K562 (cell line): ENCODE measurements at regions not wholly inside any gene's neighbourhood (a gene's known extent, or its start where the extent isn't known, plus 50 kb on each side); places are given as distances from the start of the nearest gene placed in this dataset.
A peak's percentile ranks its signal among the peaks of the same experiment; 100 is the strongest.

Experiments used
- ATF2 ChIP-seq: sonication (generic); formaldehyde crosslinking; IDR thresholded peaks from 2 replicates; pipeline ENCODE4 v1.8.1; 2022; ENCODE audit warnings: missing genetic modification reagents
- CEBPB ChIP-seq: fragments of 450-650 bp; IDR thresholded peaks from 2 replicates; pipeline ENCODE4 v1.6.1; 2016; ENCODE audit warnings: missing genetic modification characterization, missing compliant biosample characterization
- CHD4 ChIP-seq: fragments of 200-600 bp; sonication (generic); IDR thresholded peaks from 3 replicates; pipeline ENCODE4 v1.6.1; 2012; ENCODE audit warnings: low read depth, mild to moderate bottlenecking, mixed read lengths, low read length, inconsistent platforms; ENCODE audit not compliant: insufficient read depth, insufficient replicate concordance, poor library complexity, severe bottlenecking
- CTBP1 ChIP-seq: fragments of 450-650 bp; IDR thresholded peaks from 2 replicates; pipeline ENCODE4 v1.6.1; 2016; ENCODE audit warnings: borderline replicate concordance
- DPF2 ChIP-seq: fragments of 450-650 bp; IDR thresholded peaks from 2 replicates; pipeline ENCODE4 v1.6.1; 2016
- EWSR1 ChIP-seq: fragments of 450-650 bp; IDR thresholded peaks from 2 replicates; pipeline ENCODE4 v1.6.1; 2018; ENCODE audit warnings: borderline replicate concordance, mild to moderate bottlenecking, low read depth, moderate library complexity; ENCODE audit not compliant: partially characterized antibody
- FOXK2 ChIP-seq, 2 experiments: fragments of 450-650 bp; IDR thresholded peaks in 1 of 2; conservative IDR thresholded peaks in 1 of 2; 2 replicates each; pipeline ENCODE4 v1.6.1; 2016; ENCODE audit warnings: low read depth in 2 of 2, mild to moderate bottlenecking in 1 of 2
- GTF2F1 ChIP-seq: IDR thresholded peaks from 2 replicates; pipeline ENCODE4 v1.6.1; 2011; ENCODE audit warnings: low read depth, low read length, improper control_type of control experiment
- HSF4 ChIP-seq: fragments of 250-450 bp; sonication (Bioruptor Pico); IDR thresholded peaks from 2 replicates; pipeline ENCODE4 v2.1.2; 2022; ENCODE audit warnings: mild to moderate bottlenecking, moderate library complexity, borderline replicate concordance
- LEF1 ChIP-seq: fragments of 450-650 bp; IDR thresholded peaks from 2 replicates; pipeline ENCODE4 v1.6.1; 2016; ENCODE audit warnings: mild to moderate bottlenecking
- NEUROD1 ChIP-seq: fragments of 150-350 bp; IDR thresholded peaks from 2 replicates; pipeline ENCODE4 v1.6.1; 2014; ENCODE audit warnings: borderline replicate concordance, low read length, low read depth; ENCODE audit not compliant: partially characterized antibody
- NFIX ChIP-seq: fragments of 250-450 bp; sonication (Bioruptor Pico); IDR thresholded peaks from 2 replicates; pipeline ENCODE4 v1.4.0; 2020; ENCODE audit warnings: low read depth, mild to moderate bottlenecking, moderate library complexity
- NFXL1 ChIP-seq: fragments of 450-650 bp; formaldehyde crosslinking; IDR thresholded peaks from 2 replicates; pipeline ENCODE4 v1.4.0; 2021; ENCODE audit warnings: mild to moderate bottlenecking
- POU5F1 ChIP-seq: fragments of 150-350 bp; IDR thresholded peaks from 2 replicates; pipeline ENCODE4 v1.6.1; 2014; ENCODE audit warnings: borderline replicate concordance, low read length, low read depth, mild to moderate bottlenecking; ENCODE audit not compliant: partially characterized antibody
- RNF2 ChIP-seq: sonication (generic); IDR thresholded peaks from 2 replicates; pipeline ENCODE4 v1.6.1; 2016
- STAT5A ChIP-seq: IDR thresholded peaks from 2 replicates; pipeline ENCODE4 v1.6.1; 2012; ENCODE audit warnings: low read length, inconsistent platforms, borderline replicate concordance
- ZNF408 ChIP-seq: fragments of 250-450 bp; sonication (Bioruptor Pico); IDR thresholded peaks from 2 replicates; pipeline ENCODE4 v1.4.0; 2020; ENCODE audit warnings: low read depth, mild to moderate bottlenecking, moderate library complexity
- ZNF77 ChIP-seq: fragments of 250-450 bp; sonication (Bioruptor Pico); IDR thresholded peaks from 2 replicates; pipeline ENCODE4 v1.5.0; 2020
- TF ChIP-seq, protein P1 (sequence below), 2 experiments: fragments of 200-800 bp in 1 of 2; sonication (Bioruptor generic) in 1 of 2; sonication (generic) in 1 of 2; formaldehyde crosslinking in 1 of 2; IDR thresholded peaks in 1 of 2; conservative IDR thresholded peaks in 1 of 2; 2 replicates each; pipeline versions ENCODE4 v1.5.0 to v1.6.1; 2016 to 2020; ENCODE audit warnings: missing compliant biosample characterization in 1 of 2, missing genetic modification characterization in 1 of 2, missing genetic modification reagents in 1 of 2
- TF ChIP-seq, protein P2 (sequence below): fragments of 250-450 bp; sonication (Bioruptor Pico); IDR thresholded peaks from 2 replicates; pipeline ENCODE4 v1.8.0; 2021; ENCODE audit warnings: borderline replicate concordance, mild to moderate bottlenecking, moderate library complexity; ENCODE audit not compliant: poor library complexity, severe bottlenecking
- TF ChIP-seq, protein P3 (sequence below): fragments of 200-400 bp; formaldehyde crosslinking; IDR thresholded peaks from 2 replicates; pipeline ENCODE4 v1.6.1; 2017; ENCODE audit warnings: mild to moderate bottlenecking, low read depth, low read length, moderate library complexity
- TF ChIP-seq, protein P4 (sequence below): fragments of 200-800 bp; sonication (Bioruptor generic); IDR thresholded peaks from 2 replicates; pipeline ENCODE4 v1.6.1; 2017; ENCODE audit warnings: missing genetic modification characterization, missing compliant biosample characterization

- TF ChIP-seq NFIX (CRISPR knock-in tag) (no peak), RNF2 (no peak), NEUROD1 (no peak), EWSR1 (no peak), ZNF77 (CRISPR knock-in tag) (no peak), GTF2F1 (no peak), FOXK2 (conservative IDR thresholded peaks at IDR 0.05 in 1 of 2, IDR thresholded peaks at IDR 0.05 in 1 of 2; ENCODE audit: low read depth in 2 of 2) (no peak), CTBP1 (no peak), STAT5A (no peak), ZNF408 (CRISPR knock-in tag) (no peak), POU5F1 (no peak), CEBPB (no peak), HSF4 (CRISPR knock-in tag) (no peak), CHD4 (no peak), LEF1 (no peak), NFXL1 (CRISPR knock-in tag) (no peak), DPF2 (0 out of 2 replicates have a peak, but pooled peaks have one; percentile 50), ATF2 (no peak)
- TF ChIP-seq, protein P1, sequence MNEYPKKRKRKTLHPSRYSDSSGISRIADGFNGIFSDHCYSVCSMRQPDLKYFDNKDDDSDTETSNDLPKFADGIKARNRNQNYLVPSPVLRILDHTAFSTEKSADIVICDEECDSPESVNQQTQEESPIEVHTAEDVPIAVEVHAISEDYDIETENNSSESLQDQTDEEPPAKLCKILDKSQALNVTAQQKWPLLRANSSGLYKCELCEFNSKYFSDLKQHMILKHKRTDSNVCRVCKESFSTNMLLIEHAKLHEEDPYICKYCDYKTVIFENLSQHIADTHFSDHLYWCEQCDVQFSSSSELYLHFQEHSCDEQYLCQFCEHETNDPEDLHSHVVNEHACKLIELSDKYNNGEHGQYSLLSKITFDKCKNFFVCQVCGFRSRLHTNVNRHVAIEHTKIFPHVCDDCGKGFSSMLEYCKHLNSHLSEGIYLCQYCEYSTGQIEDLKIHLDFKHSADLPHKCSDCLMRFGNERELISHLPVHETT (CRISPR knock-in tag; conservative IDR thresholded peaks at IDR 0.05 in 1 of 2, IDR thresholded peaks at IDR 0.05 in 1 of 2) = peak in 1 of 2 experiments; percentile 38; a peak in 1 of 4 replicates
- TF ChIP-seq, protein P2, sequence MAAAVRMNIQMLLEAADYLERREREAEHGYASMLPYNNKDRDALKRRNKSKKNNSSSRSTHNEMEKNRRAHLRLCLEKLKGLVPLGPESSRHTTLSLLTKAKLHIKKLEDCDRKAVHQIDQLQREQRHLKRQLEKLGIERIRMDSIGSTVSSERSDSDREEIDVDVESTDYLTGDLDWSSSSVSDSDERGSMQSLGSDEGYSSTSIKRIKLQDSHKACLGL (CRISPR knock-in tag) = no peak
- TF ChIP-seq, protein P3, sequence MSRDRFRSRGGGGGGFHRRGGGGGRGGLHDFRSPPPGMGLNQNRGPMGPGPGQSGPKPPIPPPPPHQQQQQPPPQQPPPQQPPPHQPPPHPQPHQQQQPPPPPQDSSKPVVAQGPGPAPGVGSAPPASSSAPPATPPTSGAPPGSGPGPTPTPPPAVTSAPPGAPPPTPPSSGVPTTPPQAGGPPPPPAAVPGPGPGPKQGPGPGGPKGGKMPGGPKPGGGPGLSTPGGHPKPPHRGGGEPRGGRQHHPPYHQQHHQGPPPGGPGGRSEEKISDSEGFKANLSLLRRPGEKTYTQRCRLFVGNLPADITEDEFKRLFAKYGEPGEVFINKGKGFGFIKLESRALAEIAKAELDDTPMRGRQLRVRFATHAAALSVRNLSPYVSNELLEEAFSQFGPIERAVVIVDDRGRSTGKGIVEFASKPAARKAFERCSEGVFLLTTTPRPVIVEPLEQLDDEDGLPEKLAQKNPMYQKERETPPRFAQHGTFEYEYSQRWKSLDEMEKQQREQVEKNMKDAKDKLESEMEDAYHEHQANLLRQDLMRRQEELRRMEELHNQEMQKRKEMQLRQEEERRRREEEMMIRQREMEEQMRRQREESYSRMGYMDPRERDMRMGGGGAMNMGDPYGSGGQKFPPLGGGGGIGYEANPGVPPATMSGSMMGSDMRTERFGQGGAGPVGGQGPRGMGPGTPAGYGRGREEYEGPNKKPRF = no peak
- TF ChIP-seq, protein P4, sequence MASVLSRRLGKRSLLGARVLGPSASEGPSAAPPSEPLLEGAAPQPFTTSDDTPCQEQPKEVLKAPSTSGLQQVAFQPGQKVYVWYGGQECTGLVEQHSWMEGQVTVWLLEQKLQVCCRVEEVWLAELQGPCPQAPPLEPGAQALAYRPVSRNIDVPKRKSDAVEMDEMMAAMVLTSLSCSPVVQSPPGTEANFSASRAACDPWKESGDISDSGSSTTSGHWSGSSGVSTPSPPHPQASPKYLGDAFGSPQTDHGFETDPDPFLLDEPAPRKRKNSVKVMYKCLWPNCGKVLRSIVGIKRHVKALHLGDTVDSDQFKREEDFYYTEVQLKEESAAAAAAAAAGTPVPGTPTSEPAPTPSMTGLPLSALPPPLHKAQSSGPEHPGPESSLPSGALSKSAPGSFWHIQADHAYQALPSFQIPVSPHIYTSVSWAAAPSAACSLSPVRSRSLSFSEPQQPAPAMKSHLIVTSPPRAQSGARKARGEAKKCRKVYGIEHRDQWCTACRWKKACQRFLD (CRISPR knock-in tag) = no peak
Observed at GRCh38 chr7:37590824-37591223, 92.7 kb upstream of the GPR141 start (continued).
